M059J (cell line): ENCODE measurements at regions not wholly inside any gene's neighbourhood (a gene's known extent, or its start where the extent isn't known, plus 50 kb on each side); places are given as distances from the start of the nearest gene placed in this dataset.
"Not testable (repeated sequence)": the region's sequence is repeated elsewhere in the genome, so short reads cannot be mapped to it uniquely, and the experiment has no call there.

Source experiments
- DNase-seq: peaks from one replicate; pipeline ENCODE4 v3.0.0-alpha.2; 2012; ENCODE audit warnings: low read depth

- DNase-seq, result no peak
Measured at GRCh38 chr4:7141151-7141834, 51.0 kb upstream of the SORCS2 start.

DNA sequence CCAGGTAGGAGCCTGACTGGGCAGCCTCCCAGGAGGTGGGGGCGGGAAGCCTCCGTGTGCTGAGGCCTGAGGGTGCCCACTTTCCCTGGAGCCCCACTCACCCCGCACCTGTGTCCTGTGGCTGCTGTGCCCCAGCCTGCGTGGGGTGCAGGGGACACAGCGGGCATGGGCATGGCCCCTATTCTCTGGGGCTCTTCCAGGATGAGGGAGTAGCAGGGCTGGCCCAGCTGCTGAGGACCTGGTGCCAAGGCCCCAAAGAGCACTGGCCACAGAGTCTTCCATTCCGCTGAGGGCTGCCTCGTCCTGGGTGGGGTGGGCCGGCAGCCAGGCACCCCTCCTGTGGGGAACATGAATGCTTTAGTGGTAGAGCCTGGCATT lies 51.7 kb upstream of the SORCS2 start:
- no peak for DNase-seq

DNA sequence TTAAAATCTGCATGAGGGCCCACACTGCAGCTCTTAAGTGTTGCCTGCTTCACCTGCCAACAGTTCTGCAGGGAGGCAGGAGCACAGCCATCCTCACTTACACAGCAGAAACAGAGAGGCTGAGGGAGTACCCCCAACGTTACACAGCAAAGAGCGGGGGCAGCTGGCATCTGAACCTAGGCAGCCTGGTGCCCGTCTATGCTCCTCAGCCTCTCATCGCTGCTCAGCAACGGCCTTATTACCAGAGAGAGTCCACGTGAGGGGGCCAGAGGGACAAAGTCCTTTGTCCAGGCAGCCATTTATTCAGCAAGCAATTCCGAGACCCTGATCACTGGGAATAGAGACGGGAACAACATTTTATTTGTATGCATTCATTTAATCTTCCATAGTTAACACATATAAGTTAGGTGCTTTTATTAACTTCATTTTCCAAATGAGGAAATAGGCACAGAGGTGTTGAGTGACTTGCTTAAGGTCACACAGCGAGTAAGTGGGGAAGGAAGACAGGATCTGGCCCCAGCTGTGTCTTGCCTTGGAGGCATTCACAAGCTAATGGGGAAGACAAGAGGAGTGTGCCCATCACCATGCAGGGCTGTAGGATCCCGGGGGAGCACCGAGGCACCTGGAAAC lies 52.2 kb upstream of the SORCS2 start:
- DNase-seq, result no peak

DNA sequence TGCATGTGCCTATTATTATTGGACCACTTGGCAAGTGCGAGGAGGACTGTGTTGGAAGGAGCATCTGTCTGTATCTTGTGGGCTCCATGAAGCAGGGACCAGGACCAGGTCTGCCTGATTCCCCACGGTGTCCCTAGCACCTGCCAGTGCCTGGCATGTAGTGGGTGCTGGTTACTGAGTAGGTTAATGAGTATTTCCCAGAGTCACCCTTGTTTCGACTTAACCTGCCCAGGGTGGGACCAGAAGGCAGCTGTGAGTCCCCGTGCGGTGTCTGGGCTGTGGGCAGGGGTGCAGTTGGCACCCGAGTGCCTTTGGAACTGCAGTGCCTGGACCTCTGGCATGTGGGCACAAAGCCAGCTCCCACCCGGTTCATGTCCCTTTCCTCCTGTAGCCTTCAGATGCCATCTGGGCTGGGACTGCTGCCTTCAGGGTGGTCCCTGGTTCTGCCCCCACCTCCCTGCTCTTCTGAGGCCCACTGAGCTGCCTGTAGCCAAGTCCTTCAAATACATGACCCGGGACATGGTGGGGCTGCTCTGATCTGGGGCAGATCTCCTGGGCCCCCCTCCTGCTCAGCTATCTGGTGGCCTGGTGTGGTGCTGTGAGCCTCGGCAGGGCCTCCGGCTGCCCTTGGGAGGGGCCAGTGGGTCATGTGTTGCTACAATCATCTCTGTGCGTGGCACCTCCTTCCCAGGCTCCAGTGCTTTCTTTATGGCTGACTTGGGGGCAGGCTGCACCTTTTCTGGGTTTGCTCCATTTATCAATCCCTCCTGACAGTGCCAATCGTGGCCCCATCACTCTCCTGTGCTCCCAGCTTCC lies 53.0 kb upstream of the SORCS2 start:
- no peak for DNase-seq

GRCh38 chr4:7138223-7139166 lies 53.8 kb upstream of the SORCS2 start:
- no peak for DNase-seq

DNA sequence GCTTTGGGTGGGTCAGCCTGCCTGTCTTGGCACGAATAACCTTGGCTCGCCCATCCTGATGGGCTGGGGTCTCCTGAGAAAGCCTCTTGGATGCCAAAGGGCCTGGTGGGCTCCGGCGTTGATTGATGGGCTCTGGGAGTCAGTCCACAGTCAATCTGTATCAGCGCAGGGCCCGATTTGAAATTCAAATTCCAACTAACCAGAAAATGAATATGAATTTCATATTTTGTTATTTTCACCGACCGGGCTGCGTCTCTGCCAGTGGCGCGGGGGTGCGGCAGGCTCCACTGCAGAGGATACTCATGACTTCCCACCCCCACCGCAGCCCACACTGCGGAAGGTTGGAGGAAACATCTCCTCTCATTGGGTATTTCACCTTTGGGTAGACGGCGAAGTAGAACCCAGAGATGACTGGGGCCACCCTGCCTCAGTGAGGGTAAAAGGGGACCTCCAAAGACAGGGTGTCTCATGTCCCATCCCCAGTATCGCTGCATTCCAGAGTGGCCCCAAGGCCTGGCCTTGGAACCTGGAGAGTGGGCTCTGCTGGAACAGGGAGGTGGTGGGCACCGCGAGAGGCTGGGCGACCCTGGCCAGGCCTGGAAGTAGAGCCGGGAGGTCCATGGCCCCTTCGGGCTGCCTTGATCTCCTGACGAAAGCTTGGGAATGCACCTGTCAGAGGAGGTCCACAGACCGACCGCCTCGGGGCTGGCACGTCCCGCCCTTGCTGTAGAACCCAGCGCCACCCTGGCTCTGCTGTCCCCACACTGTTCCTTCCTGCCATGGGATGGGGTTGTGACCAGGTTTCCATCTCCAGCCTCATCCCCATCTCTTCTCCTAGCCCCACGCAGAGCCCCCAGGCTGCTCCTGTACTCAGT lies 54.8 kb upstream of the SORCS2 start:
- no peak for DNase-seq

DNA sequence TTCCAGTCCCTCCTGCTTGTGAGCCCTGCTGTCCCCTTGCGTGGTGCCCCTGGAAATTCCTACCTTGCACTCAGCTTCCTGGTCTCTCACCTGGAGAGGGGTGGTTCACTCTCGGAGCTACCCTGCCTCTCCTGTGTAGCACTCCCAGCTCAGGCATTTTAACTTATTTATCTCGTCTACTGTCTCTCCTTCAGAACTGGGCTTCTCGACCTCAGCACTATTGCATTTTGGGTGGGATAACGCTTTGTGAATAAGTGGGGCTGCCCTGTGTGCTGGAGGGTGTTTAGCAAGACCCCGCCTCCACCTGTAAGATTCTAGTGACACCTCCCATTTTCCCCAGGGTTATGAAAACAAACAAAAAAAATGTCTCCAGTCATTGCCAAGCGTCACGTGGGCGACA lies 56.0 kb upstream of the SORCS2 start:
- no peak for DNase-seq

DNA sequence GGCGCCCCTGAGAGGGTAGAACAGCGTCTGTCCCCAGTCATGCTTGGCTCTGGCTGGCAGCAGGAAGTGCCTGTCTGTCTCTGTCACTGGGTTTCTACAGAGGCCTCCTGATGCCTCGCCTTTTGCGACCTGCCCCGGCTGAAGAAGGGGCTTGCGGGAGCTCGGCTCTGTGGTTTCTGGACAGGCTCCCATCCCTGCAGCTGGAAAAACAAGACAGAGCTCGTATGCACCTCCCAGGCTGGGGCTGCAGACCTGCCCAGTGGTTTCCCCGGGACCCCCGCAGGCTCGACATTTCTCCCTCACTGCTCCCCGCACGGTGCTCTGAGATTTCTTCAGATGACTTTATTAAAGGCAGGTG lies 57.0 kb upstream of the SORCS2 start:
- peak; percentile 15 for DNase-seq

DNA sequence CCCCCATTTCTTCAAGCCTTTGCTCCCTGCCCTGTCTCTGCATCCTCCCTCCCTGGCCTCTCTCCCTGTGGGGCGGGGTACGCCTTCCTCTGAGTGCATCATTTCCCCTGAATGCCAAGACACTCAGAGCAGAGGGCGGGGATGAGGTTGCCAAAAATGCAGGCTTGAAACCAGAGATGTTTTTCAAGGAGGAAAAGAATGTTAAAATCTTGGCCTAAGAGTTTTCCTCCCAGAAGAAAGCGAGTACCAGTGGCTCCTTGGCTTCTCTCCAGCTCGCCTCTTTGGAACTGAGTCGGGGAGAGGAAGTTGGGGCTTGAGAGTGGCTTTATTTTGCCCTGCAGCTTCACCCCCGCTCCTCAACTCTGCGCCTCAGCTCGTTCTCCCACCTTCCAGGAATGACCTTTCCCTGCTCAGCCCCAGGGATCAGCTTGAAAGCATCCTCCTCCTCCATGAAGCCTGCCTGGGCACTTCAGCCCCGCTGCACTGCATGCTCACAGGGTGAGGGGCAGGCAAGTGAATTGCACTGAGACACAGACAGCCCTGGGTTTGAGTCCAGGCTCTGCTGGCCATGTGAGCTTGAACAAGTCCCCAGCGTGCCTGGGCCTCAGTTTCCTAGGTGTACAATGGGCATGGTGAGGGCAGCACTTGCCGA lies 57.5 kb upstream of the SORCS2 start:
- peak; percentile 59 for DNase-seq

DNA sequence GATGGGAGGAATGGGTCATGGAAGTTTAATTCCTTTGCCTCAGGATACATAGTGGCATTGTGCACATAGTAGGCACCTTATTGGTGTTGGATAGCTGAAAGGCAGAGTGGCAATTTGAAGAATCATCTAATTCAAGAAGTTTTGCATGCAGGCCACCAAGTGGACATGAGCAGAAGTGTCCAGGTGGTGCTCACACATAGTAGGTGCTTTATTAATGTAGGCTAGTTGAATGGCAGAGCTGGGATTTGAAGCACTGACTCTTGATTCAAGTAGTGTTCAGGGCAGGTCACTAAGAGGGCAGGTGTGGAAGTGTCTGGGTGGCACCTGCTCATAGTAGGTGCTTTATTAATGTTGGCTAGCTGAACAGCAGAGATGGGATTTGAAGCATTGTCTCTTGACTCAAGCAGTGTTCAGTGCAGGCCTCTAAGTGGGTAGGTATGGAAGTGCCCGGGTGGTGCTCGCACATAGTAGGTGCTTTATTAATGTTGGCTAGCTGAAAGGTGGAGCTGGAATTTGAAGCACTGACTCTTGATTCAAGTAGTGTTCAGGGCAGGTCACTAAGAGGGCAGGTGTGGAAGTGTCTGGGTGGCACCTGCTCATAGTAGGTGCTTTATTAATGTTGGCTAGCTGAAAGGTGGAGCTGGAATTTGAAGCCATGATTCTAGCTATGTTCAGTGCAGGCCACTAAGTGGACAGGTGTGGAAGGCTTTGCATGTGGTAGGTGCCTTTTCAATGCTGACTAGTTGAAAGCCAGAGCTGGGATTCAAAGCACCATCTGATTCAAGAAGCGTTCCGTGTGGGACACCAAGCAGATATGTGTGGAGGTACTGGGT lies 58.3 kb upstream of the SORCS2 start:
- not testable (repeated sequence) for DNase-seq

- DNase-seq, result no peak
Measured at GRCh38 chr4:7132730-7133582, 59.4 kb upstream of the SORCS2 start.

DNA sequence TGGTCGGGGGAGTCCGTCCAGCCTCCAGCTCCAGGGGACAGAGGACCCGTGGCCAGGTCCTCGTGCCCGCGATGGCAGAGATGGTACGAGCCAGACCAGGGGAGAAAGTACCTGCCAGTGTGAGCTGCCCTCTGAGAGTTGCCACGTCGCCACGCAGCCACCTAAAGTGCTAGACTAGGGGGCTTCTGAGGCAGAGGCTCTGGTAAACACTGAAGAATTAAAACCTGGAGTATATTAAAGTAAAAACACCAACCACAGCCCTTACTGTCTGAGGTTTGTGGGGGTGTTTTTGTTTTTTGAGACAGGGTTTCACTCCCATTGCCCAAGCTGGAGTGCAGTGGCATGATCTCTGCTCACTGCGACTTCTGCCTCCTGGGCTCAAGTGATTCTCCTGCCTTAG lies 60.1 kb upstream of the SORCS2 start:
- no peak for DNase-seq

GRCh38 chr4:7131498-7132031 lies 60.8 kb upstream of the SORCS2 start:
- DNase-seq, result no peak

DNA sequence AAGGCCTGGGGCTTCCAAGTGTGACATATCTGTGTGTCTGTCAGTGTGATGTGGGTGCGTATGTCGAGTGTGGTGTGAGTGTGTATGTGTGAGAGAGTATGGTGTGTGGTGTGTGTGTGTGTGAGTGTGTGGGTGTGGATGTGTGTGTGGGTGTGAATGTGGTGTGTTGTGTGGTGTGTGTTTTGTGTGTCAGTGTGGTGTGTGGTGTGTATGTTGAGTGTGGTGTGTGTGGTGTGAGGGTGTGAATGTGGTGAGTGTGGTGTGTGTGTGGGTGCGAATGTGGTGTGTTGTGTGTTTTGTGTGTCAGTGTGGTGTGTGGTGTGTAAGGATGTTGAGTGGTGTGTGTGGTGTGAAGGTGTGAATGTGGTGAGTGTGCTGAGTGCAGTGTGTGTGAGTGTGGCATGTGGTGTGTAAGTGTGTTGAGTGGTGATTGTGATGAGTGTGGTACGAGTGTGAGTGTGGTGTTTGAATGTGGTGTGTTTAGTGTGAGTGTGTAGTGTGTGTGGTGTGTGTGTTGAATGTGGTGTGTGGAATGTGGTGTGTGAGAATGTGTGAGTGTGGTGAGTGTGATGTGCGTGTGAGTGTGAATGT lies 61.6 kb upstream of the SORCS2 start:
- DNase-seq, result no peak

DNA sequence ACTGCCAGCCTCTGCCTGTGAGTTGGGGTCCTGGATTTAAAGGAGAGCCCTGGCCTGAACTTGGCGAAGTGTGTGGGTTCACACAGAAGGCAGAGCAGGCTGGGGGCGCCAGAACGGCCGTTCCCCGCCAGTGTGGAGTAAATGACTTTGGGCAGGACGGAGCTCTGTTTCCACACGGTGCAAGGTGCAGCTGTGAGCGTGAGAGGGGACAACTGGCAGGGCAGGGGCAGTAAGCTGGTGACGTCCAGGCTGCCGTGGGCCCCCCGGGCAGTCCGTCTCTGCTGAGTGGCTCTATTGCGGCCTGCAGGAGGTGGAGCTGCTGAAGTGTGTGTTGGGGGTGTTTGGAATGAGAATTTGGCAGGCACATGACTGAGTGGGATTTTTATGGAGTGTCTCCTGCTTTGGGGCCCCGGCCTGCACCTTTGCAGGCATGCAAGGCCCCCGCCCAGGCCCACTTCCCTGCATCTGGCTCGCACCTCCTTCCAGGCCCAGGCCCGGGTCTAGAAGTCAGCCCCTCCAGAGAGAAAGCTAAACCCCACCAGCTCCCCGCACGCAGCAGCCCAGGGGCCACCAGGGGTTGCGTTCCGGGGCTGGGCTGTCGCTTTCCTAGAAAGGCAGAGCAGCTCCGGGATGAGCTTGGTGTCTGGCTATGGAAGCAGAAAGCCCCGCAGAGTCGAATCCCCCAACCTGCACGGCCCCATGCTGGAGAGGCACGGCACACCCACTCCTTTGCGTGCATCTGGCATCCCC lies 62.2 kb upstream of the GRPEL1 start:
- no peak for DNase-seq

DNA sequence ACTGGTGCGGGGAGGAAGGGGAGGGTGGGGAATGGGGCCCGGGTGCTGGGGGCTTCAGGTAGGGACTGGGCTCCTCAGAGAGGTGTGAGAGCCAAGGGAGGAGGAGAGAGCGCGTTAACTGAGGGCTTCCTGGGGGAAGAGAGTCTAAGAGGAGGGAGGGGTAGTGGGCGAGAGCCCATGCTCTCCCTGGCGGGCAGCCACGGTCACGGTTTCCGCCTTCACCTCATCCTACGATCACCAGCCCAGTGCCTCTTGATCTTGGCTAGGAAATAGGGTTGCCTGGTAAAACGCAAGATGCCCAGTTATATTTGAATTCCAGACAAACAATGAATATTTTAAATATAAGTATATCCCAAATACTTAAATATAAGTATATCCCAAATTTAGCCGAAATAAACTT lies 60.8 kb upstream of the GRPEL1 start:
- DNase-seq, result no peak

- no peak for DNase-seq
Measured at GRCh38 chr4:7128234-7128633, 60.4 kb upstream of the GRPEL1 start.
